Esophagus (tissue), 2 donors: ENCODE measurements at regions not wholly inside any gene's neighbourhood (a gene's known extent, or its start where the extent isn't known, plus 50 kb on each side); places are given as distances from the start of the nearest gene placed in this dataset.

Source experiments
- H3K27ac ChIP-seq, 2 donors: one replicate each; pipeline ENCODE4 v1.5.1; 2013; ENCODE audit warnings: low read depth in 2 of 2, mild to moderate bottlenecking in 2 of 2, inconsistent platforms in 1 of 2, low read length in 1 of 2, moderate library complexity in 1 of 2
- H3K27me3 ChIP-seq, 2 donors: one replicate each; pipeline ENCODE4 v1.6.1; 2013; ENCODE audit warnings: low read length in 2 of 2, control low read depth in 1 of 2, mild to moderate bottlenecking in 1 of 2; ENCODE audit not compliant: insufficient read depth in 2 of 2, control insufficient read depth in 1 of 2
- H3K36me3 ChIP-seq, 2 donors: one replicate each; pipeline ENCODE4 v1.6.1; 2013; ENCODE audit warnings: low read length in 1 of 2; ENCODE audit not compliant: control insufficient read depth in 2 of 2, insufficient read depth in 2 of 2
- H3K4me1 ChIP-seq, 2 donors: one replicate each; pipeline ENCODE4 v1.6.1; 2013; ENCODE audit warnings: low read length in 1 of 2; ENCODE audit not compliant: control insufficient read depth in 2 of 2, insufficient read depth in 2 of 2
- H3K4me3 ChIP-seq, 2 donors: one replicate each; pipeline ENCODE4 v1.5.1; 2013; ENCODE audit warnings: low read length in 2 of 2, mild to moderate bottlenecking in 2 of 2, low read depth in 1 of 2, moderate library complexity in 1 of 2
- H3K9me3 ChIP-seq, 2 donors: one replicate each; pipeline ENCODE4 v1.6.1; 2013; ENCODE audit warnings: mild to moderate bottlenecking in 2 of 2, low read depth in 1 of 2, low read length in 1 of 2, moderate library complexity in 1 of 2; ENCODE audit not compliant: control insufficient read depth in 2 of 2, insufficient read depth in 1 of 2
- WGBS, 2 donors: extraction: QIAGEN DNeasy Blood & Tissue Kit; methylation state at CpG; one replicate each; pipeline ENCODE4 v1.1.7; 2013; 5-methylcytosine and 5-hydroxymethylcytosine counted together
- donor health status: healthy with polysubstance abuse.
- donor health status: Bipolar disorder and iron deficiency.

DNA sequence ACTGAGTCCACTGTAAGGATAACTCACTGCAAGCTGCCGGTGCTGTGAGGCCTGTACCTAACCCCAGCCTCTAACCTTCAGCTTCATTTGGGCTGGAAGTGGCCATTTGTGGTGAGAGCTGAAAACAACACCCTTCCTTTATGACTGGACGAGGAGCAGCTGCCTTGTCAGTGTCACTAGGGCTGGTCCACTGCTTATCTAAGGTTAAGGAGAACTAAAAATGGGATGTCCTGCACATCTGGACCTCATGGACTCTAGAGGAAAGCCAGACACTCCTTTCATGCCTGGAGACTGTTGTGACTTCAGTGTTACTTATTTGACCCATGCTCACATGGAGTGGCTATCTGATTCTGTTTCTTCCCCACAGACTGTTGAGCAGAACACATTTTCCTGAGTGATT is 139.9 kb downstream of the ZNF518B start:
- peaks cover 0 to 4% of the 10 kb centered on the region in 2 donors for H3K27me3 ChIP-seq
- H3K4me3 ChIP-seq, result no peak overlapping the region
- H3K9me3 ChIP-seq, result no peaks in the 10 kb centered on the region
- H3K4me1 ChIP-seq, result no peaks in the 10 kb centered on the region
- no peak overlapping the region for H3K27ac ChIP-seq
- WGBS, 2 donors, result 62 to 66% methylated on average over 2 of the region's 2 CpGs
- no peaks in the 10 kb centered on the region for H3K36me3 ChIP-seq

DNA sequence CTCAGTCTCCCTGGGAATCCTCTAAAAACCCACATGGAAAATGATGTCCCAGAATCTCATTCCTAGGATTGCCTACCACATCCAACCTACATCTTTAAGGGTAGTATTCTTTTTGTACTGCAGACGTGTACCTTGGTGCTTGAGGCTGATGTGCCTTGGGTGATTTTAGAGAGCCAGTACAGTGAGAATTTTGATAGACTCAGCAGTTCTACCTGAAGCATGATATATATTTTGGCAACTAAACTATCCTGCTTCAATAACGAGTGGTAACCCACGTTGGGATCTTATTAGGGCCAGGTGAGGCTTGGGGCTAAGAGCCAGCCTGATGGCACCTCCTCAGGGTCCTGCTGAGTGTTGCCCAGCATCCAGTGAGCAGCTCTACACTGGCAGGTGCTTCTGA is 140.4 kb downstream of the ZNF518B start:
- no peak overlapping the region for H3K27ac ChIP-seq
- H3K4me3 ChIP-seq, result no peak overlapping the region
- H3K4me1 ChIP-seq, result no peaks in the 10 kb centered on the region
- H3K27me3 ChIP-seq, result peaks cover 0 to 4% of the 10 kb centered on the region in 2 donors
- no peaks in the 10 kb centered on the region for H3K36me3 ChIP-seq
- WGBS, 2 donors, result 71 to 75% methylated on average over 3 of the region's 3 CpGs
- no peaks in the 10 kb centered on the region for H3K9me3 ChIP-seq

DNA sequence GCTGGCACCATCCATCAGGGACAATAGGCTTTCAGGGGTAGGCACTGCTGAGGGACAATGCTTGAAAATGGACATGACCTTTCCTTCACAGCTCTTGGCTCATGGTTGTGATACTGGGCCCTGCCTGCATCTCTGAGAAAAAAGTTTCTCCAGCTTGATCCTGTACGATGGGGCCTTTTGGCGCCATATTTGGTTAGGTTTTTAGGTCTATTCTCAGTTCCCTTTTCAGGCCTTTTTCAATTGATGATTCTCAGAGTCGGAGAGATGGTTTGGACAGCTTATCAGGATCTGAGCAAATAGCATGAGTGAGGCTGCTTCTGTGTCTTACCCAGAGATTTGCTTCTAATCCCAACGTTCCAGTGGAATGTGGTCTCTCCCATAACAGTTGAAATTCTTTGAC is 141.6 kb downstream of the ZNF518B start:
- peaks cover 0 to under 1% of the 10 kb centered on the region in 2 donors for H3K27me3 ChIP-seq

DNA sequence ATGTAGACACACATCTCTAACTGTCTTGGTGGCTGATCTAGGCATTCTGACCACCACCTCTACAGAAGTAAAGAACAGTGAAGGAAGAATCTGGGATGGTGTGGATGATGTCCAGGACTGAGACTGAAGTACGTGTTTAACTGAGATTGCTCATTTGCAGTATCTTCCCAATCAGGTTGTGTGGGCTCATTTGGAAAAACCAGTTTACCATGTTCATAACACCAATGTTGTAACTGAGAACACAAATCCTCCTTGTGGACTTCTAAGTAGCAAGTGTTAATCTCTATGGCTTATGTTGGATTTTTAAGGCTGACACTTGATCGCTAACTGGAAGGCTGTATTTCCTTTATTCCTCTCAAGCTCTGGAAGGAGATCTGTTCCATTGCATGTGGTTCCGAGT is 144.7 kb downstream of the ZNF518B start:
- H3K4me3 ChIP-seq, result no peak overlapping the region
- WGBS, 2 donors, result 73 to 74% methylated on average over 3 of the region's 3 CpGs
- H3K9me3 ChIP-seq, result no peaks in the 10 kb centered on the region
- no peaks in the 10 kb centered on the region for H3K4me1 ChIP-seq
- peaks cover 0 to 4% of the 10 kb centered on the region in 2 donors for H3K27me3 ChIP-seq
- no peaks in the 10 kb centered on the region for H3K36me3 ChIP-seq
- H3K27ac ChIP-seq, result no peak overlapping the region

More for the DNA sequence above, 141.6 kb downstream of the ZNF518B start:
- no peak overlapping the region for H3K27ac ChIP-seq
- no peaks in the 10 kb centered on the region for H3K9me3 ChIP-seq
- no peaks in the 10 kb centered on the region for H3K4me1 ChIP-seq
- WGBS, 2 donors, result 70 to 71% methylated on average over 4 of the region's 4 CpGs
- no peak overlapping the region for H3K4me3 ChIP-seq
- no peaks in the 10 kb centered on the region for H3K36me3 ChIP-seq

DNA sequence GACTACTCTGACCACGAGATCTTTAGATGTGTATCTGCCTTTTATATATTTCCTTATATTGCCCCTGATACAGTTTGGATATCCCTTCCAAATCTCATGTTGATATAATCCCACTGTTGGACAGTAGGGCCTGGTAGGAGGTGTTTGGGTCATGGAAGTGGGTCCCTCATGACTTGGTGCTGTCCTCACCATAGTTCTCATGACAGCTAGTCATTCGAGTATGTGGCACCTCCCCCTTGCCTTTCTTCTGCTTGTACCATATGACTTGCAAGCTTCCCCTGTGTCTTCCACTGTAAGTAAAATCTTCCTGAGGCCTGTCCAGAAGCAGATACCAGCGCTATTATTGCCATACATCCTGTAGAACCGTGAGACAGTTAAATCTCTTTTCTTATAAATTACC is 145.3 kb downstream of the ZNF518B start:
- H3K4me1 ChIP-seq, result no peaks in the 10 kb centered on the region
- H3K9me3 ChIP-seq, result no peaks in the 10 kb centered on the region
- H3K27me3 ChIP-seq, result peaks cover 0 to 4% of the 10 kb centered on the region in 2 donors
- no peak overlapping the region for H3K4me3 ChIP-seq
- no peak overlapping the region for H3K27ac ChIP-seq
- H3K36me3 ChIP-seq, result no peaks in the 10 kb centered on the region
- 79% methylated on average over 4 of the region's 4 CpGs for WGBS, 2 donors

DNA sequence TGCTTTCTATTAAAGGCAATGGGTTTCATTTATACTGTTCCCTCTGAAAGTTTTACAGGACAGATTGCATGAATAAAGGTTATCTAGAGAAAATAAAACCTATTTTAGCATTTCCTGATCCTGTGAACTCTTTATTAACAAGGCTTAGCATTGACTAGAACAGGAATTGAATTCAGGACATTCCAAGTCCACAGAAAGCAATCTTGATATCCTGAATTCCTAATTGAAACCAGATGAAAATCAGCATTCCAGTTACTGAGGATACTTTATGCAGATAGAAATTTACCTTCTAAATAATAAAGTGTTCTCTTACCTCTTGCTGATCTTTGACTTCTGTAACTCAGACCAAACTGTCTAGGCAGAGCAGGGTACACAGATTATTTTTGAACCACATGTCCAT is 151.4 kb downstream of the ZNF518B start:
- Histone ChIP-seq H3K9me3 (no peaks in the 10 kb centered on the region), H3K27me3 (peaks cover 0 to 4% of the 10 kb centered on the region in 2 donors), H3K27ac (no peak overlapping the region), H3K4me1 (no peaks in the 10 kb centered on the region), H3K36me3 (no peaks in the 10 kb centered on the region), H3K4me3 (no peak overlapping the region)

DNA sequence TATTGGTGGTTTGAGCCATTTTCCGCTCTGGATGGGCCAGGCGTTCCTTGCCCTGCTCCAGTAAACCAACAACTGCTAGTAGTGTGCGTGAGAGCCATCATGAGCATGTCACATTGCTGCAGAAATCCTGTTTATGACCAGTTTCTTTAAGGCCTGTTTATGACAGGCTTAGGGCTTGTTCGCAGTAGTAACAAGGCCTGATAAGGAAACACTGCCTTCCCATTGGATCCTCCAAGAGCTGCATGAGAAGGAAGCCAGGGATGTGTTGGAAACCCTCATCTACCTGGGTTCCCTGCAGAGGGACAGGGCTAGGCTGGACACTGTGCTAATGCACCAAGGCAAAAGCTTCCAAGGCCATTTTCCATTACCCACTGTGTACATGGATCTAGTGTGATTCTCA is 153.9 kb downstream of the ZNF518B start:
- H3K9me3 ChIP-seq, result no peaks in the 10 kb centered on the region
- H3K4me1 ChIP-seq, result no peaks in the 10 kb centered on the region
- no peaks in the 10 kb centered on the region for H3K27me3 ChIP-seq
- H3K4me3 ChIP-seq, result no peak overlapping the region
- no peaks in the 10 kb centered on the region for H3K36me3 ChIP-seq
- no peak overlapping the region for H3K27ac ChIP-seq
- WGBS, 2 donors, result 87 to 94% methylated on average over 4 of the region's 4 CpGs

DNA sequence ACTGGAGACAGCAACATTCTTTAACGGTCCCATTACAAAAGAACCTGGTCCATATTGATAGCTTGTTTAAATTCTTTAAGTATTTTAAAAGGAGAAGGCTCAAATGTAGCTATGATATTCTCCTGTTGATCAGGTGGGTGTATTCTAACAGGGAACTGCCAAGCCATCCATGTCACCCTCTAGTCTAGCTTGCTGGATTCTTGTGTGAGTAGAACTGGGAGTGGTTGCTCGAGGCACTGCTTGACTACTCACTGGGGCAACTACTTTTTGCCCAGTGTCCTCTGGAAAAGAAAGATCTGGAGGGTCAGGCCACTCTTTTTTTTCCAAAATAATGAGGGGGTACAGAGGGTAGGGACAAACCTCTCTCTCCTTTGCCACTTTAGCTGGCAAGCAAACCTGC is 155.1 kb downstream of the ZNF518B start:
- H3K36me3 ChIP-seq, result no peaks in the 10 kb centered on the region
- WGBS, 2 donors, result 58 to 59% methylated on average over 2 of the region's 2 CpGs
- H3K27ac ChIP-seq, result no peak overlapping the region
- no peak overlapping the region for H3K4me3 ChIP-seq
- no peaks in the 10 kb centered on the region for H3K4me1 ChIP-seq
- H3K27me3 ChIP-seq, result no peaks in the 10 kb centered on the region
- H3K9me3 ChIP-seq, result no peaks in the 10 kb centered on the region

DNA sequence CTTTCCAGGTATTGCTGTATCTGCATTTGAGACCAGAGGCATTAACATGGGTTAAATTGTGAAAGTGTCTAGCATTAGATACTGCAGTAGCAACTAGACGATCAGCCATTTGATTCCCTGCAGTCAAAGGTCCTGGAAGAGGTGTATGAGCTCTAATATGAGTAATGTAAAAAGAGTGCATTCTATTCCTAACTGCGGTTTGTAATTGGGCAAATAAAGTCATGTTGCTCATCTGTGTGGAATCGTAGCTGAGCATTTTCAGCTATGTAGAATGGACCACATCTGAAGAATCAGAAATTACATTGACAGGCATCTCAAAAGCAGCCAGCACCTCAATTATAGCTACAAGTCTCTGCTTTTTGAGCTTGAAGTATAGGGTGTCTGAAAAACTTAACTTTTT is 157.6 kb downstream of the ZNF518B start:
- Histone ChIP-seq H3K27ac (no peak overlapping the region), H3K36me3 (peaks cover 0 to 2% of the 10 kb centered on the region in 2 donors), H3K4me1 (no peaks in the 10 kb centered on the region), H3K9me3 (no peaks in the 10 kb centered on the region), H3K4me3 (no peak overlapping the region), H3K27me3 (peaks cover 0 to 3% of the 10 kb centered on the region in 2 donors)
- WGBS, 2 donors, result 31 to 41% methylated on average over 3 of the region's 3 CpGs

DNA sequence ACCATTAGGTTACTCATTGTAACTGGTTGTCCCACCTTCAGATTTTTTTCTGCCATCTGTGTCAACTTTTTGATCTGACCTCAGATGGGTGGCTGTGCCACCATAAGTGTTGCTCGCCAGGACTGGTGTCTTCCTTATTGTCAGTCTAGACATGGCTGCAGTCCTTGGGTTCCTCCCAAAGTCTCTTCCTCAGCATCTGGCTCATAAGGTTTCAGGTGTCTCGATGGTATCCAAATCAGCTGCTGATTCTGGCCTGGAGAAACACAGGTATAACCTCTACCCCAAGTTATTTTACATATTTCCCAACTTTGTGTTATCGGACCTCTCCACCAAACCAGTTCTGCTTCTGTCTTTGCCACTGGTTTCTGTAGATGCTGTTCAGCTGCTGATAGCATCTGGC is 158.5 kb downstream of the ZNF518B start:
- Histone ChIP-seq H3K9me3 (no peaks in the 10 kb centered on the region), H3K4me1 (no peaks in the 10 kb centered on the region), H3K27ac (no peak overlapping the region), H3K36me3 (peaks cover 0 to 2% of the 10 kb centered on the region in 2 donors), H3K4me3 (no peak overlapping the region), H3K27me3 (peaks cover 0 to 3% of the 10 kb centered on the region in 2 donors)
- WGBS, 2 donors, result 84 to 86% methylated on average over 3 of the region's 3 CpGs
